GM12878 (cell line): ENCODE measurements at regions not wholly inside any gene's neighbourhood (a gene's known extent, or its start where the extent isn't known, plus 50 kb on each side); places are given as distances from the start of the nearest gene placed in this dataset.

Experiments
- ASH2L ChIP-seq: fragments of 300-600, 200-600 bp; sonication (generic); IDR thresholded peaks from 2 replicates; pipeline ENCODE4 v1.6.1; 2017; ENCODE audit warnings: low read depth, mild to moderate bottlenecking, borderline replicate concordance
- CEBPZ ChIP-seq: fragments of 150-350 bp; IDR thresholded peaks from 2 replicates; pipeline ENCODE4 v1.6.1; 2016; ENCODE audit warnings: low read depth, low read length
- E2F8 ChIP-seq: fragments of 450-650 bp; IDR thresholded peaks from 2 replicates; pipeline ENCODE4 v1.6.1; 2018; ENCODE audit warnings: mild to moderate bottlenecking, low read depth, moderate library complexity; ENCODE audit not compliant: partially characterized antibody
- NR2C2 ChIP-seq: IDR thresholded peaks from 2 replicates; pipeline ENCODE4 v1.6.1; 2011; ENCODE audit warnings: borderline replicate concordance, low read depth; ENCODE audit not compliant: control insufficient read depth, insufficient read length
- RAD21 ChIP-seq: IDR thresholded peaks from 2 replicates; pipeline ENCODE4 v1.6.1; 2011; ENCODE audit warnings: mild to moderate bottlenecking, low read depth, low read length, moderate library complexity; ENCODE audit not compliant: insufficient read depth
- SKIL ChIP-seq: fragments of 450-650 bp; IDR thresholded peaks from 2 replicates; pipeline ENCODE4 v1.6.1; 2017; ENCODE audit warnings: mild to moderate bottlenecking, low read depth, inconsistent platforms; ENCODE audit not compliant: poor library complexity, severe bottlenecking
- STAT3 ChIP-seq: IDR thresholded peaks from 2 replicates; pipeline ENCODE4 v1.6.1; 2011; ENCODE audit warnings: low read depth, low read length, improper control_type of control experiment
- SUPT20H ChIP-seq: IDR thresholded peaks from 2 replicates; pipeline ENCODE4 v1.6.1; 2011; ENCODE audit warnings: low read depth, mild to moderate bottlenecking, low read length, moderate library complexity, borderline replicate concordance; ENCODE audit not compliant: control insufficient read depth

- no peak for TF ChIP-seq E2F8
- TF ChIP-seq CEBPZ, result no peak
- TF ChIP-seq ASH2L, result no peak
- no peak for TF ChIP-seq STAT3
- no peak for TF ChIP-seq NR2C2
- no peak for TF ChIP-seq SUPT20H
- no peak for TF ChIP-seq SKIL
- TF ChIP-seq RAD21, result peak; percentile 45
These were observed 955.6 kb downstream of the TBC1D32 start (continued) for GRCh38 chr6:120378582-120379220.
